NCI-H1417 treated with DMSO at 0.1 percent for 48 hours (cell line): ENCODE measurements at regions not wholly inside any gene's neighbourhood (a gene's known extent, or its start where the extent isn't known, plus 50 kb on each side); places are given as distances from the start of the nearest gene placed in this dataset.

Experiments used
- DNase-seq: peaks from one replicate; lab custom pipeline; 2025; lab: John Stamatoyannopoulos, UW

- DNase-seq, result no peak
Measured at GRCh38 chr13:81791641-81792040, 1450.7 kb upstream of the SPRY2 start.

GRCh38 chr13:81781471-81781870, 1440.5 kb upstream of the SPRY2 start:
- DNase-seq, result no peak

GRCh38 chr13:81779876-81780275, 1439.0 kb upstream of the SPRY2 start:
- DNase-seq, result no peak

- no peak for DNase-seq
Measured at GRCh38 chr13:81778350-81778749, 1437.4 kb upstream of the SPRY2 start.

- DNase-seq, result no peak
Measured at GRCh38 chr13:81773263-81773662, 1432.3 kb upstream of the SPRY2 start.

- no peak for DNase-seq
Measured at GRCh38 chr13:81771951-81772350, 1431.0 kb upstream of the SPRY2 start.

GRCh38 chr13:81770868-81771505, 1430.1 kb upstream of the SPRY2 start:
- DNase-seq, result no peak

- DNase-seq, result no peak
Measured at GRCh38 chr13:81762449-81762848, 1421.5 kb upstream of the SPRY2 start.

- no peak for DNase-seq
Measured at GRCh38 chr13:81760316-81760715, 1419.4 kb upstream of the SPRY2 start.

- DNase-seq, result no peak
Measured at GRCh38 chr13:81757348-81757970, 1416.5 kb upstream of the SPRY2 start.

- DNase-seq, result no peak
Measured at GRCh38 chr13:81745391-81745790, 1404.5 kb upstream of the SPRY2 start.

GRCh38 chr13:81738364-81738763, 1397.4 kb upstream of the SPRY2 start:
- no peak for DNase-seq

- DNase-seq, result no peak
Measured at GRCh38 chr13:81726037-81726726, 1385.3 kb upstream of the SPRY2 start.

GRCh38 chr13:81722456-81722855, 1381.5 kb upstream of the SPRY2 start:
- no peak for DNase-seq

- DNase-seq, result no peak
Measured at GRCh38 chr13:81721400-81721799, 1380.5 kb upstream of the SPRY2 start.

GRCh38 chr13:81714513-81714912, 1373.6 kb upstream of the SPRY2 start:
- no peak for DNase-seq

GRCh38 chr13:81713201-81713600, 1372.3 kb upstream of the SPRY2 start:
- DNase-seq, result no peak

- DNase-seq, result no peak
Measured at GRCh38 chr13:81697826-81698225, 1356.9 kb upstream of the SPRY2 start.

GRCh38 chr13:81686877-81687276, 1346.0 kb upstream of the SPRY2 start:
- DNase-seq, result peak; percentile 14

GRCh38 chr13:81683521-81683920, 1342.6 kb upstream of the SPRY2 start:
- no peak for DNase-seq

GRCh38 chr13:81682081-81682630, 1341.2 kb upstream of the SPRY2 start:
- no peak for DNase-seq

GRCh38 chr13:81677857-81678256, 1336.9 kb upstream of the SPRY2 start:
- DNase-seq, result no peak

GRCh38 chr13:81676008-81676407, 1335.1 kb upstream of the SPRY2 start:
- no peak for DNase-seq
